K562 (cell line): ENCODE measurements at regions not wholly inside any gene's neighbourhood (a gene's known extent, or its start where the extent isn't known, plus 50 kb on each side); places are given as distances from the start of the nearest gene placed in this dataset.

Experiments used
- ATAC-seq: fragments of 200-7000 bp; cut with Tn5 transposase; 3 replicates; pipeline ENCODE4 v1.9.1; 2020; ENCODE audit warnings: moderate library complexity
- BruUV-seq: library from RNA; stranded (reverse); fragments of 400-500 nt; replicated peaks from 2 replicates; lab custom pipeline; 2021; lab: Mats Ljungman, UMichigan
- CTCF ChIA-PET: fragments of 300-600 bp; formaldehyde crosslinking; extraction: SDS; loops from one replicate; lab custom pipeline; 2021; ENCODE audit warnings: low intra/inter-chr PET ratio; lab: Yijun Ruan, JAX
- POLR2A ChIA-PET: fragments of 300-600, 350-650 bp; sonication (Branson Sonifier 250); formaldehyde crosslinking; extraction: SDS; loops from one replicate; lab custom pipeline; 2021; ENCODE audit warnings: antibody characterized with exemption, inconsistent platforms; lab: Yijun Ruan, JAX
- DNase-seq, 4 experiments: peaks; one replicate each; pipeline versions ENCODE4 v3.0.0 to v3.0.0-alpha.2; 2011 to 2018; ENCODE audit warnings: low spot score in 3 of 4, mixed read lengths in 3 of 4; ENCODE audit errors: extremely low read depth in 1 of 4
- FAIRE-seq: peaks from 2 replicates; lab custom pipeline; 2011; peaks lifted over from hg19 to GRCh38; lab: Jason Lieb, UNC
- H2AFZ ChIP-seq: 2 replicates; pipeline ENCODE4 v1.6.0; 2011; ENCODE audit warnings: low read depth, low read length, control low read depth, inconsistent platforms
- H3K27ac ChIP-seq: fragments of 200-600 bp; 3 replicates; pipeline ENCODE4 v1.8.0; 2011; ENCODE audit warnings: low read depth, mild to moderate bottlenecking, control low read depth, inconsistent platforms, low read length, moderate library complexity, mixed read lengths; ENCODE audit errors: extremely low read depth
- H3K27me3 ChIP-seq, 2 experiments: fragments of 300-600 bp in 1 of 2; 2 replicates in 1 of 2; 3 replicates in 1 of 2; pipeline versions ENCODE4 v1.6.0 to v1.8.0; 2011; ENCODE audit warnings: inconsistent platforms in 2 of 2, low read length in 2 of 2, mild to moderate bottlenecking in 1 of 2, mixed read lengths in 1 of 2, moderate library complexity in 1 of 2; ENCODE audit not compliant: control insufficient read depth in 2 of 2, insufficient read depth in 2 of 2
- H3K36me3 ChIP-seq: fragments of 300-600 bp; 3 replicates; pipeline ENCODE4 v1.8.0; 2011; ENCODE audit warnings: mild to moderate bottlenecking, low read length, inconsistent platforms; ENCODE audit not compliant: control insufficient read depth, insufficient read depth
- H3K4me1 ChIP-seq, 2 experiments: fragments of 200-600 bp in 1 of 2; replicated peaks in 1 of 2; 2 replicates in 1 of 2; 3 replicates in 1 of 2; pipeline versions ENCODE4 v1.5.1 to v1.8.0; 2011; ENCODE audit warnings: inconsistent platforms in 2 of 2, low read length in 2 of 2, mild to moderate bottlenecking in 1 of 2, mixed read lengths in 1 of 2, moderate library complexity in 1 of 2; ENCODE audit not compliant: control insufficient read depth in 2 of 2, insufficient read depth in 2 of 2
- H3K4me2 ChIP-seq: 2 replicates; pipeline ENCODE4 v1.6.1; 2011; ENCODE audit warnings: low read length, control low read depth, inconsistent platforms, mixed read lengths; ENCODE audit not compliant: insufficient read depth
- H3K4me3 ChIP-seq: fragments of 200-600 bp; sonication (generic), shearing (Covaris generic); 2 replicates; pipeline ENCODE4 v1.5.1; 2016; ENCODE audit warnings: control low read depth, inconsistent platforms
- H3K79me2 ChIP-seq: fragments of 200-600 bp; 3 replicates; pipeline ENCODE4 v1.8.0; 2011; ENCODE audit warnings: low read length, inconsistent platforms; ENCODE audit not compliant: control insufficient read depth, insufficient read depth
- H3K9ac ChIP-seq, 2 experiments: 2 replicates each; pipeline versions ENCODE4 v1.6.0 to v1.6.1; 2011; ENCODE audit warnings: low read depth in 2 of 2, low read length in 2 of 2, control low read depth in 1 of 2, inconsistent platforms in 1 of 2, mild to moderate bottlenecking in 1 of 2, mixed read lengths in 1 of 2; ENCODE audit not compliant: insufficient read depth in 1 of 2
- H3K9me1 ChIP-seq: one replicate; pipeline ENCODE4 v1.6.0; 2011; ENCODE audit warnings: inconsistent platforms, mild to moderate bottlenecking, low read length, moderate library complexity; ENCODE audit not compliant: control insufficient read depth, insufficient read depth
- H3K9me3 ChIP-seq: replicated peaks from 2 replicates; pipeline ENCODE4 v1.5.1; 2011; ENCODE audit warnings: low read depth, low read length, inconsistent platforms; ENCODE audit not compliant: control insufficient read depth, insufficient read depth
- H4K20me1 ChIP-seq: replicated peaks from 2 replicates; pipeline ENCODE4 v1.6.1; 2011; ENCODE audit warnings: low read length, inconsistent platforms, mixed read lengths; ENCODE audit not compliant: control insufficient read depth, insufficient read depth
- ADNP ChIP-seq: fragments of 200-800 bp; sonication (Bioruptor generic); IDR thresholded peaks from 2 replicates; pipeline ENCODE4 v1.6.1; 2016; ENCODE audit warnings: missing genetic modification characterization, missing compliant biosample characterization
- CEBPG ChIP-seq, 3 experiments: fragments of 200-800 bp in 1 of 3; sonication (Bioruptor generic) in 1 of 3; sonication (generic) in 1 of 3; formaldehyde crosslinking in 1 of 3; IDR thresholded peaks in 2 of 3; conservative IDR thresholded peaks in 1 of 3; 2 replicates each; pipeline versions ENCODE4 v1.6.1 to v1.8.0; 2016 to 2022; ENCODE audit warnings: missing compliant biosample characterization in 2 of 3, missing genetic modification characterization in 2 of 3, mild to moderate bottlenecking in 1 of 3, missing genetic modification reagents in 1 of 3
- PCBP1 ChIP-seq: fragments of 200-400 bp; formaldehyde crosslinking; IDR thresholded peaks from 2 replicates; pipeline ENCODE4 v1.6.1; 2018; ENCODE audit warnings: mild to moderate bottlenecking, low read depth, low read length; ENCODE audit not compliant: poor library complexity, severe bottlenecking
- WGBS: fragments of 100-300 bp; shearing (Covaris generic); methylation state at CpG from one replicate; pipeline ENCODE4 v1.1.6; 2016; ENCODE audit warnings: low coverage, mixed read lengths; ENCODE audit not compliant: insufficient coverage; ENCODE audit errors: missing lambda C conversion rate; 5-methylcytosine and 5-hydroxymethylcytosine counted together
- in situ Hi-C: fragments of 300-500 bp; cut with MboI; formaldehyde crosslinking; loops from 4 replicates; pipeline ENCODE4 v1.15.0; 2018; ENCODE audit warnings: inconsistent platforms, mixed read lengths
- intact Hi-C: fragments of 100-400 bp; cut with micrococcal nuclease; formaldehyde crosslinking; loops from 2 replicates; pipeline ENCODE4 v1.14.2; 2022
- TF ChIP-seq, protein P1 (sequence below): sonication (generic); formaldehyde crosslinking; IDR thresholded peaks from 2 replicates; pipeline ENCODE4 v1.8.1; 2023; ENCODE audit warnings: mild to moderate bottlenecking, missing genetic modification reagents, moderate library complexity
- TF ChIP-seq, protein P2 (sequence below): fragments of 250-450 bp; sonication (Bioruptor Pico); IDR thresholded peaks from 2 replicates; pipeline ENCODE4 v1.5.0; 2021

DNA sequence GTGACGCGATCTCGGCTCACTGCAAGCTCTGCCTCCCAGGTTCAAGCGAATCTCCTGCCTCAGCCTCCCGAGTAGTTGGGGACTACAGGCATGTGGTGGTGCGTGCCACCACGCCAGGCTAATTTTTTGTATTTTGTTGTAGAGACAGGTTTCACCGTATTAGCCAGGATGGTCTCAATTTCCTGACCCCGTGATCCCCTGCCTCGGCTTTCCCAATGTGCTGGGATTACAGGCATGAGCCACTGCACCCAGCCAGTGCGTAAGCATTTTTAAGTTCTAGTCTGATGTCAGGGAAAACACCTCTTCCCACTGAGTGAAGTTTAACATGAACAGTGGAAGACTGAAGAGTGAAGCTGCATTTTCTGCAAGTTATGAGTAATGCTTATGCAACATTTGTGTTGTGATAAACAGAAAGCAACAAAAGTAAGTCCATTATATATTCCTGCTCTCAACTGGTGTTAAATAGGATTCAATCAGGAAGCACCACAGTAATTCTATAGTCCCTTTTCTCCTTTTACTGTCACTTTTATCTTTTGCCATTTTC, 1219.8 kb upstream of the RAG2 start:
- WGBS, result 7% methylated on average over 11 of the region's 11 CpGs
- no peaks in the 10 kb centered on the region for H3K36me3 ChIP-seq
- DNase-seq (no peak), FAIRE-seq (no peak), ATAC-seq (no peak)
- no TSS peak for BruUV-seq
- no peak overlapping the region for H3K9ac ChIP-seq
- H3K9me3 ChIP-seq, result no peaks in the 10 kb centered on the region
- ChIA-PET CTCF (no interaction called here), POLR2A (no interaction called here)
- no peaks in the 10 kb centered on the region for H4K20me1 ChIP-seq
- no peaks in the 10 kb centered on the region for H3K27me3 ChIP-seq
- in situ Hi-C loops, result no loop called here
- H2AFZ ChIP-seq, result no peak overlapping the region
- no peak overlapping the region for H3K4me3 ChIP-seq
- intact Hi-C loops, result no loop called here
- H3K27ac ChIP-seq, result no peak overlapping the region
- H3K4me2 ChIP-seq, result no peak overlapping the region
- H3K79me2 ChIP-seq, result no peaks in the 10 kb centered on the region
- TF ChIP-seq CEBPG (CRISPR knock-in tag; IDR thresholded peaks at IDR 0.05) (no peak), CEBPG (tag; conservative IDR thresholded peaks at IDR 0.05 in 1 of 2, IDR thresholded peaks at IDR 0.05 in 1 of 2) (peak in 1 of 2 experiments; percentile 26; a peak in 1 of 4 replicates), ADNP (no peak), PCBP1 (no peak)
- TF ChIP-seq, protein P1, sequence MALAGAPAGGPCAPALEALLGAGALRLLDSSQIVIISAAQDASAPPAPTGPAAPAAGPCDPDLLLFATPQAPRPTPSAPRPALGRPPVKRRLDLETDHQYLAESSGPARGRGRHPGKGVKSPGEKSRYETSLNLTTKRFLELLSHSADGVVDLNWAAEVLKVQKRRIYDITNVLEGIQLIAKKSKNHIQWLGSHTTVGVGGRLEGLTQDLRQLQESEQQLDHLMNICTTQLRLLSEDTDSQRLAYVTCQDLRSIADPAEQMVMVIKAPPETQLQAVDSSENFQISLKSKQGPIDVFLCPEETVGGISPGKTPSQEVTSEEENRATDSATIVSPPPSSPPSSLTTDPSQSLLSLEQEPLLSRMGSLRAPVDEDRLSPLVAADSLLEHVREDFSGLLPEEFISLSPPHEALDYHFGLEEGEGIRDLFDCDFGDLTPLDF (CRISPR knock-in tag), result no peak
- TF ChIP-seq, protein P2, sequence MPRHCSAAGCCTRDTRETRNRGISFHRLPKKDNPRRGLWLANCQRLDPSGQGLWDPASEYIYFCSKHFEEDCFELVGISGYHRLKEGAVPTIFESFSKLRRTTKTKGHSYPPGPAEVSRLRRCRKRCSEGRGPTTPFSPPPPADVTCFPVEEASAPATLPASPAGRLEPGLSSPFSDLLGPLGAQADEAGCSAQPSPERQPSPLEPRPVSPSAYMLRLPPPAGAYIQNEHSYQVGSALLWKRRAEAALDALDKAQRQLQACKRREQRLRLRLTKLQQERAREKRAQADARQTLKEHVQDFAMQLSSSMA (CRISPR knock-in tag), result no peak
- no peaks in the 10 kb centered on the region for H3K4me1 ChIP-seq
- H3K9me1 ChIP-seq, result no peaks in the 10 kb centered on the region
